SK-N-SH treated with all-trans-retinoic acid at 6 μM for 48 hours (cell line): ENCODE measurements at regions not wholly inside any gene's neighbourhood (a gene's known extent, or its start where the extent isn't known, plus 50 kb on each side); places are given as distances from the start of the nearest gene placed in this dataset.

Experiments
- ATAC-seq: fragments of 200-7000 bp; cut with Tn5 transposase; 3 replicates; pipeline ENCODE4 v1.9.1; 2020; ENCODE audit warnings: mild to moderate bottlenecking, moderate library complexity
- BACH2 ChIP-seq: fragments of 250-450 bp; sonication (Bioruptor Pico); IDR thresholded peaks from 2 replicates; pipeline ENCODE4 v1.9.0; 2021; ENCODE audit warnings: mild to moderate bottlenecking, borderline replicate concordance
- OSR1 ChIP-seq: fragments of 250-450 bp; sonication (Bioruptor Pico); IDR thresholded peaks from 2 replicates; pipeline ENCODE4 v1.8.0; 2022; ENCODE audit warnings: moderate library complexity, mild to moderate bottlenecking, inconsistent platforms
- PPARA ChIP-seq: fragments of 250-450 bp; sonication (Bioruptor Pico); IDR thresholded peaks from 2 replicates; pipeline ENCODE4 v1.5.0; 2020; ENCODE audit warnings: mild to moderate bottlenecking, borderline replicate concordance
- TOX ChIP-seq: fragments of 250-450 bp; sonication (Bioruptor Pico); IDR thresholded peaks from 2 replicates; pipeline ENCODE4 v1.8.0; 2021; ENCODE audit warnings: mild to moderate bottlenecking, moderate library complexity, borderline replicate concordance
- TSHZ2 ChIP-seq: fragments of 250-450 bp; sonication (Bioruptor Pico); IDR thresholded peaks from 2 replicates; pipeline ENCODE4 v1.5.0; 2020; ENCODE audit warnings: mild to moderate bottlenecking, moderate library complexity
- ZC3H10 ChIP-seq: fragments of 250-450 bp; sonication (Bioruptor Pico); IDR thresholded peaks from 2 replicates; pipeline ENCODE4 v1.5.1; 2021; ENCODE audit warnings: mild to moderate bottlenecking, moderate library complexity
- ZFP3 ChIP-seq: fragments of 250-450 bp; sonication (Bioruptor Pico); IDR thresholded peaks from 2 replicates; pipeline ENCODE4 v1.5.0; 2020; ENCODE audit warnings: mild to moderate bottlenecking, moderate library complexity
- ZFP30 ChIP-seq: fragments of 450-650 bp; formaldehyde crosslinking; IDR thresholded peaks from 2 replicates; pipeline ENCODE4 v1.5.0; 2022; ENCODE audit warnings: mild to moderate bottlenecking, moderate library complexity
- ZNF565 ChIP-seq: fragments of 450-650 bp; formaldehyde crosslinking; conservative IDR thresholded peaks from 2 replicates; pipeline ENCODE4 v1.5.0; 2020; ENCODE audit warnings: low read depth, mild to moderate bottlenecking, moderate library complexity
- TF ChIP-seq, protein P1 (sequence below): fragments of 250-450 bp; sonication (Bioruptor Pico); IDR thresholded peaks from 2 replicates; pipeline ENCODE4 v1.5.1; 2021; ENCODE audit warnings: mild to moderate bottlenecking, moderate library complexity
- TF ChIP-seq, protein P2 (sequence below): fragments of 250-450 bp; sonication (Bioruptor Pico); IDR thresholded peaks from 2 replicates; pipeline ENCODE4 v1.8.0; 2020; ENCODE audit warnings: mild to moderate bottlenecking, moderate library complexity, borderline replicate concordance
- TF ChIP-seq, protein P3 (sequence below): fragments of 250-450 bp; sonication (Bioruptor Pico); IDR thresholded peaks from 2 replicates; pipeline ENCODE4 v1.5.1; 2020; ENCODE audit warnings: low read depth, mild to moderate bottlenecking, moderate library complexity

DNA sequence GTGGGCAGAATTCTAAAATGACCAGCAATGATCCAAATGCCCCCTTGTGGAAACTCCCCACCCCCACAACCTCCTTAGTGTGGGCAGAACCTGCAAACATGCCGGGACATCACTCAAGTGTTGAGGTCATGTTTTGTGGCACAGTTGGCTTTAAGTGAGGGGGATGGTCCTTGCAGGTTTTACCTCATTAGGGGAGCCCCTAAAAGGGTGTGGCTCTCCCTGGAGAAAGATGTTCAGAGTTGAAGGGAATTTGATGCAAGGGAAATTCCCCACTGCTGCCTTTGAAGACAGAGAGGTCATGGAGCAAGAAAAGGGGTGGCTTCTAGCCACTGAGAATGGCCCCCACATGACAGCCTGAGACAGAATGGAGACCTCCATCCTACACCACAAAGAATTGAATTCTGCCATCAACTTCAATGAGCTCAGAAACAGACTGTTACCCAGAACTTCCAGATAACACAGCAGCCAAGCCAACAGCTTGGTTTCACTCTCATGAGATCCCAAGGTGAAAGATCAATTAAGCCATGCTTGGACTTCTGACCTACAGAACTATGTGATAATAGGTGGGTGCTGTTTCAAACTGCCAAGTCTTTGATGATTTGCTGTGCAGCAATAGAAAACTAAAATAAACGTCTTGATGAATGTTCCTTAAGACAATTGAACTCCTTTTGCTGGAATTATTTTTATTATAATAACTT lies 103.4 kb downstream of the MED10 start (continued):
- TF ChIP-seq, protein P1, sequence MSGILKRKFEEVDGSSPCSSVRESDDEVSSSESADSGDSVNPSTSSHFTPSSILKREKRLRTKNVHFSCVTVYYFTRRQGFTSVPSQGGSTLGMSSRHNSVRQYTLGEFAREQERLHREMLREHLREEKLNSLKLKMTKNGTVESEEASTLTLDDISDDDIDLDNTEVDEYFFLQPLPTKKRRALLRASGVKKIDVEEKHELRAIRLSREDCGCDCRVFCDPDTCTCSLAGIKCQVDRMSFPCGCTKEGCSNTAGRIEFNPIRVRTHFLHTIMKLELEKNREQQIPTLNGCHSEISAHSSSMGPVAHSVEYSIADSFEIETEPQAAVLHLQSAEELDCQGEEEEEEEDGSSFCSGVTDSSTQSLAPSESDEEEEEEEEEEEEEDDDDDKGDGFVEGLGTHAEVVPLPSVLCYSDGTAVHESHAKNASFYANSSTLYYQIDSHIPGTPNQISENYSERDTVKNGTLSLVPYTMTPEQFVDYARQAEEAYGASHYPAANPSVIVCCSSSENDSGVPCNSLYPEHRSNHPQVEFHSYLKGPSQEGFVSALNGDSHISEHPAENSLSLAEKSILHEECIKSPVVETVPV (CRISPR knock-in tag): no peak
- TF ChIP-seq ZNF565: no peak
- no peak for TF ChIP-seq ZC3H10 (CRISPR knock-in tag)
- TF ChIP-seq, protein P2, sequence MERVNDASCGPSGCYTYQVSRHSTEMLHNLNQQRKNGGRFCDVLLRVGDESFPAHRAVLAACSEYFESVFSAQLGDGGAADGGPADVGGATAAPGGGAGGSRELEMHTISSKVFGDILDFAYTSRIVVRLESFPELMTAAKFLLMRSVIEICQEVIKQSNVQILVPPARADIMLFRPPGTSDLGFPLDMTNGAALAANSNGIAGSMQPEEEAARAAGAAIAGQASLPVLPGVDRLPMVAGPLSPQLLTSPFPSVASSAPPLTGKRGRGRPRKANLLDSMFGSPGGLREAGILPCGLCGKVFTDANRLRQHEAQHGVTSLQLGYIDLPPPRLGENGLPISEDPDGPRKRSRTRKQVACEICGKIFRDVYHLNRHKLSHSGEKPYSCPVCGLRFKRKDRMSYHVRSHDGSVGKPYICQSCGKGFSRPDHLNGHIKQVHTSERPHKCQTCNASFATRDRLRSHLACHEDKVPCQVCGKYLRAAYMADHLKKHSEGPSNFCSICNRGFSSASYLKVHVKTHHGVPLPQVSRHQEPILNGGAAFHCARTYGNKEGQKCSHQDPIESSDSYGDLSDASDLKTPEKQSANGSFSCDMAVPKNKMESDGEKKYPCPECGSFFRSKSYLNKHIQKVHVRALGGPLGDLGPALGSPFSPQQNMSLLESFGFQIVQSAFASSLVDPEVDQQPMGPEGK (CRISPR knock-in tag): no peak
- no peak for TF ChIP-seq TOX

GRCh38 chr5:6273749-6274148 lies 104.6 kb downstream of the MED10 start:
- no peak for ATAC-seq

GRCh38 chr5:6273090-6273735 lies 105.1 kb downstream of the MED10 start:
- ATAC-seq: no peak
- TF ChIP-seq PPARA (no peak), TSHZ2 (CRISPR knock-in tag) (no peak), ZFP3 (CRISPR knock-in tag) (no peak), ZFP30 (CRISPR knock-in tag) (no peak), ZC3H10 (CRISPR knock-in tag) (no peak), OSR1 (no peak), BACH2 (CRISPR knock-in tag) (no peak)
- TF ChIP-seq, protein P3, sequence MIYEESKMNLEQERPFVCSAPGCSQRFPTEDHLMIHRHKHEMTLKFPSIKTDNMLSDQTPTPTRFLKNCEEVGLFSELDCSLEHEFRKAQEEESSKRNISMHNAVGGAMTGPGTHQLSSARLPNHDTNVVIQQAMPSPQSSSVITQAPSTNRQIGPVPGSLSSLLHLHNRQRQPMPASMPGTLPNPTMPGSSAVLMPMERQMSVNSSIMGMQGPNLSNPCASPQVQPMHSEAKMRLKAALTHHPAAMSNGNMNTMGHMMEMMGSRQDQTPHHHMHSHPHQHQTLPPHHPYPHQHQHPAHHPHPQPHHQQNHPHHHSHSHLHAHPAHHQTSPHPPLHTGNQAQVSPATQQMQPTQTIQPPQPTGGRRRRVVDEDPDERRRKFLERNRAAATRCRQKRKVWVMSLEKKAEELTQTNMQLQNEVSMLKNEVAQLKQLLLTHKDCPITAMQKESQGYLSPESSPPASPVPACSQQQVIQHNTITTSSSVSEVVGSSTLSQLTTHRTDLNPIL (CRISPR knock-in tag): no peak
- TF ChIP-seq, protein P1 (CRISPR knock-in tag): no peak

More at GRCh38 chr5:6273749-6274148, 104.6 kb downstream of the MED10 start:
- no peak for TF ChIP-seq TSHZ2 (CRISPR knock-in tag)
- no peak for TF ChIP-seq TOX
- TF ChIP-seq, protein P3 (CRISPR knock-in tag): no peak
- TF ChIP-seq PPARA: no peak
- no peak for TF ChIP-seq BACH2 (CRISPR knock-in tag)
- TF ChIP-seq, protein P1 (CRISPR knock-in tag): no peak
- TF ChIP-seq OSR1: no peak
- TF ChIP-seq, all 23 proteins: peak for 0
